AG08395 (cell line): ENCODE measurements at regions not wholly inside any gene's neighbourhood (a gene's known extent, or its start where the extent isn't known, plus 50 kb on each side); places are given as distances from the start of the nearest gene placed in this dataset.

ENCODE experiments used
- DNase-seq: peaks from one replicate; pipeline ENCODE4 v3.0.0; 2012; ENCODE audit warnings: mixed read lengths, low spot score

DNA sequence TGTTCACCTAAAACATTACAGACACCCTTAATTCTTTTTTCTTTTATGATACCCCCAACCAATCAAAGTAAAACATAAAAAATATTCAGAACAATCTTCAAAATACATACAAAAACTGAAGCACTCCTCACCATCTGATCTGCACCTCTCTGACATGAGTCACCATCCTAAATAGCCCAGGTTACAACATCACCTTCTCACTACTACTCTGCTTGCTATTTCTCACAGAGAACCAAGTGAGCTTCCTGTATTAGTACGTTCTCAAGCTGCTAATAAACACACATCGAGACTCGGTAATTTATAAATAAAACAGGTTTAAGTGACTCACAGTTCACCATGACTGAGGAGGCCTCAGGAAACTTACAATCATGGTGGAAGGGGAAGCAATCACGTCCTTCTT is 183.5 kb downstream of the CBLN2 start:
- DNase-seq = no peak

DNA sequence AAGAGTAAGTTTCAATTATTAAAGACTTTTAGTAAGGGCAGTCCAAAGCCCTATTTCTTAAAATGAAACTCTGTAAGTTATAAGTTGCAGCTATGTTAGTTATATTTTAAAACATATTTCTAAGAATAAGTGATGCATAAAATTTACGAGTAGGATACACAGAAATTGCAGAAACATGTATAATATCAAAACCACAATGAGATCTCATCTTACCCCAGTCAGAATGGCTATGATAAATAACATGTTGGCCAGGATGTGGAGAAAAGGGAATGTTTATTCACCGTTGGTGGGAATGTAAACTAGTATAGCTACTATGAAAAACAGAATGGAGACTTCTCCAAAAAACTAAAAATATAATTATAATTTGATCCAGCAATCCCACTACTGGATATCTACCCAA is 201.2 kb downstream of the CBLN2 start:
- DNase-seq = no peak

DNA sequence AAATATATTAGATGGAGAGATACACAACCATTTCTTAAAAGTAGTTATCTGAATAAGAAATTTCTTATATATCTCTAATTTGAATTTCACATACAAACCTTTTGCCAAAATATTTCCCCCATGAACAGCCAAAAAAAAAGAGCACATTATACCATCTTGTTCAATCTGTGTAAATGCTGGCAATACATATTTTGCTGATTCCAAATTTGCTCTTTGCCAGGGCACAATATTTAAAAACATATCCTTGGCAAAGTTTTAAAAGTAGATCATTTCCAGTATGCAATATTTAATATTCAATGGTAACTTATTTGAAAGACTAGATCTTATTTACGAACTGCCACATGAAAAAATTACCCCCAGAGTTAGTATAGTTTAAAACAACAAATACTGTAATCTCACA is 204.2 kb downstream of the CBLN2 start:
- DNase-seq = no peak

DNA sequence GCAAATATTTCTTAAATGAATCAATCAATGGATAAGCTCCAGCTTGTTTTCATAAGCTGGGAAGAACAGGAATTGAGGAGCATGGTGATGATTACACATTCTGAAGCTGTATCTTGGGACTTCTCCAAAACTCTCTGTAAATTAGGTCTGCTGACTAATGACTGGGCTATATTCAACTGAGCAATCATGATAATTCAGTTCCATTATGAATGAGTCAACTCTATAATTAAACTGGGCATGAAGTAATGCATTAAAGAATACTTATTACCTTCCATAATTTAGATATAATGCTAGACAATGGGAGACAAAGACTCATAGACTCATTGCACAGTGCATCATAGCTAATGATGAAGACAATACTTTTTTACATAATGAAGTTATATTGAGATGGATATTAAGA is 207.4 kb downstream of the CBLN2 start:
- no peak for DNase-seq

DNA sequence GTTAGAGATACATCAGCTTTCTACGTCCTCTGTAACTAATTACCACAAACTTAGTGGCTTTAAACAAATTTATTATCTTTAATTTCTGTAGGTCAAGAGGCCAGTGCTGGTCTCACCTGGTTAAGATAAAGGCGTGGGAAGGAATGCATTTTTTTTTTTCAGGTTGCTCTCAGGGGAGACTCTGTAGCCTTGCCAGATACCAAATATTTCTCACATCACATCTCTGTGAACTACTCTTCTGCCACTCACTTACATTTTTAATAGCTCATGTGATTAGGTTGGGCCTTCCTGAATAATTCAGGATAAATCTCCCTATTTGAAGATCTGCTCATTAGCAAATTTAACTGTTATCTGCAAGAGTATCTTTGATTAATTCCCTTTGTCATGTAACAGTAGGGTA is 214.6 kb downstream of the CBLN2 start:
- no peak for DNase-seq

DNA sequence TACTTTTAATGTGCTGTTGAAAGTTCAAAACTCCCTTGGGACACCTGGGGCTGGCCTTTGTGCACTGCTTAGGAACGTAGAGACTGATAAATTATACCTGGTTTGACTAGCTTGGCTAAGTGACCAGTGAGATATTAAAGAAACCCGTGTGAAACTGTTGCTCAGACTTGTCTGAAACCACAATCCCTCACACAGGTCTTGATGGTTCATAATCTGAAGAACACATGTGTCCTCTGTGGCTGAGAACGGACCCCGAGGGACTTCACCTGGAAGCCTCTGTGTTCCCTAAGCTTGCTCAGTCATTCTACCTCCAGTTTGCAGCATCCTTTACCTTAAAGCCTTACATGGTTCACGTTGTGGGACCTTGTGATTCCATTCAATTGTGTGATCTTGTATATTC is 218.8 kb downstream of the CBLN2 start:
- no peak for DNase-seq

DNA sequence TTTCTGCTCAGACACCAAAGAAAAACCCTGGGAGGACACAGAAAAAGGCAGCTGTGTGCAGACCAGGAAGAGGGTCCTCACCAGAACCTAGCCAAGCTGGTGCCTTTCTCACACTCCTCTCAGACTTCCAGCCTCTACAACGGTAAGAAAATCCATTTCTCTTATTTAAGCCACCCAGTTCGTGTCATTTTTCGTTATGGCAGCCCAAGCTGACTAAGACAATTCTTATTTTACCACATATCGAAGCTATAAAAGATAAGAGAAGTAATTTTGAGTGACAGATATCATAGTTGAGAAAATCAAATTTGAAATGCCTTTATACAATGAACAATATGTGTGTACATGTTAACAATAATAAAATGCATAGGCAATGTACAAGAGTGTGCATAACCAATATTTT is 219.5 kb downstream of the CBLN2 start:
- no peak for DNase-seq

DNA sequence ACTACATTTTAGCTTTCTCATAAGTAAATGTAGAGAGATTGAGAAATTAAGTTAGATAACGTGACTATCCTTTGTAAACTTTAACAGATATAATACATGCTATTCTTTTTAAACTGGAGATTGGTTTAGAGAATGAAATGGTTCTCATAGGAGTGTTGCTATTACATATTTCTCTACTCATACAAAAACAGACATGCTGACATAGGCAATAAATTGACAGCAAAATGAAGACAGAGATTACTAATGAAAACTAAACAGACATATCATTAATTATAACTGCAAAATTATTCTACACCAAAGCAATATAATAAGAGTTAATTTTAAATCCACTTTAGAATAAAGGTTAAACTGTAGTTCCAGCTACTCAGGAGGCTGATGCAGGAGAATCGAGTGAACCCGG is 227.6 kb downstream of the CBLN2 start:
- DNase-seq = no peak

DNA sequence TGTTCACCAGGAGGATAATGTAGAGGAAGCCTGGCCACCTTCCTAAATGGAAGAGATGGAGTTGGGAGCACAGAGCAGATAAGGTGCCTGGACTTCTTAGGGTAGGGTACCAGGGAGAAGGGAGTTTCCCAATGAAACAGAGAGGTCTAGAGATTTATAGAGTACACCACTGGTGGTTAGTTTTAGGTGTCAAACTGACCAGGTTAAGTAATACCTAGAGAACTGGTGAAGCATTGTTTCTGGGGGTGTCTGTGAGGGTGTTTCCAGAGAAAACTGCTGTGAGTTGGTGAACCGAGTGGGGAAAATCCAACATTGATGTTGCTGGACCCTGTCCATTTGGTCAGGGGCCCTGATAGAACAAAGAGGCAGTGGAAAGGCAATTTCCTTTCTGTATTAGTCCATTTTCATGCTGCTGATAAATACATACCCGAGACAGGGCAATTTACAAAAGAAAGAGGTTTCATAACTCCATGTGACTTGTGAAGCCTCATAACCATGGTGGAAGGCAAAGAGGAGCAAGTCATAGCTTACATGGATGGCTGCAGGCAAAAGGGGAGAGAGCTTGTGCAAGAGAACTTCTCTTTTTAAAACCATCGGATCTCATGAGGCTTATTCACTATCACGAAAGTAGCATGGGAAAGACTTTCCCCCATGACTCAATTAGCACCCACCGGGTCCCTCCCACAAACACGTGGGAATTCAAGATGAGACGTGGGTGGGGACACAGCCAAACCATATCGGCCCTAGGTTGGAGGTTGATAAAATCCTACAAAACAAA is 260.8 kb downstream of the CBLN2 start:
- DNase-seq = no peak

DNA sequence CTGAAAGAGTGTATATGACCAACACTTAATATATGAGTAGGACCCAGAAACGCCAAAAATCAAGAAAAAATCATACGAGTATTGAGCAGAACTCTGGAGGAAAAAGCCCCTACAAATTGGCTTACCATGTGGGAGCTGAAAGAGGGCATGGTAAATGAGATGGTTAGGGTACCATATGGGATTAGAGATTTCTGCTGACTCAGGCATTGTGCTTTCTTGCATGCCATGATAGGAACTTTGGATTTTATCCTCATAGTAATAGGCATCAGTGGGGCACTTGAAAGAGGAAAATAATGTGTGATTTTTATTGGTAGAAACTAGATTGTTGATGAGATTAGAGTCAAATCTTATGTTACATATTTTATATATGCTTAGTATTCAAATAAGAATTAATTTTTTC is 271.1 kb downstream of the CBLN2 start:
- DNase-seq = no peak

DNA sequence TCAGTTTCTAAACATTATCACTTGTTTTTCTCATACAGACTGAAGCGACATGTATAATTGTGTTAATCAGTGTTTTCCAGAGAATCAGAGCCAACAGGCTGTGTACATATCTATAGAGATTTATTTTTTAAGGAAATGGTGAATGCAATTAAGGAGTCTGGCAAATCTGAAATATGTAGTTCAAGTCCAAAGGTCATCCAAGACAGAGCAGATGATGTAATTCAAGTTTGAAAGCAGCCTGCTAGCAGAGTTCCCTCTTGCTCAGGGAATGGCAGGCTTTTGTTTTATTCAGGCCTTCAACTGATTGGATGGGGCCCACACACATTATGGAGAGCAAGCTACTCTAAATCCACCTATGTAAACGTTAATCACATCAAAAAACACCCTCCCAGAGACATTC is 282.6 kb downstream of the CBLN2 start:
- no peak for DNase-seq

DNA sequence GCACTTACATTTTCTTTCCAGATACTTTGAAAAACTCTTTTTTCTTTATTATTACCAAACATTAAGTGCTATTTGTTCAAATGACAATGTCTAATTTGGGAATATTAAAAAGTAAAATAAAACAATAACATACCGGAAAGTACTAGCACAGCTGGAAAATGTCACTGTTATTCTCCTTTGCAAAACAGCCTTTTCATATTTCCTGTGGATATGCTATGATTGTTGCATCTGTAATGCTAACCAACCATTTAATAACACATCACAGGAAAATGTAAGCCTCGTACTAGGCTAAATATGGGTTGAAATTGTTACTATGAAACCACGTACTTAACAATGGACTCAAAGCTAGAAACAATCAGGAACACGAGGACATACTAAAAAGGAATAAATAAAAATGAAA is 298.1 kb downstream of the CBLN2 start:
- DNase-seq = no peak

DNA sequence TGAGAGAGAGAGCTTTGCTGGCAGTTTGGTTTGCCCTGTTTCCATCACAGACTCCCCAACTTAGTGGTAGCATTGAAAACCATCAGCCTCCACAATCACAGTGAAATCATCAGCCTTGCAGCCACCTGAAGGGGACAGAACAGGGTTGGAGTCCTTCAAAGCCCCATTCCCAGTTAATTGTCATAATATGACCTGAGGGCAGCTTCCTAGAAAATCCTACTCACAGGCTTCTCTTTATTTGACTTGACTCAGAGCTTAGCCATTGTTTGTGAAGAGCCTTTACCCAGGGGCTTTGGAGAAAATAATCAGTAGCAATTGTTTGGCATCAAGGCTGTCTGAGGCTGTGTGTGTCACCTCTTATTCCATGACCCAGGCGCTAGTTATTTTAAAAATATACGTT is 308.7 kb downstream of the CBLN2 start:
- DNase-seq = no peak

DNA sequence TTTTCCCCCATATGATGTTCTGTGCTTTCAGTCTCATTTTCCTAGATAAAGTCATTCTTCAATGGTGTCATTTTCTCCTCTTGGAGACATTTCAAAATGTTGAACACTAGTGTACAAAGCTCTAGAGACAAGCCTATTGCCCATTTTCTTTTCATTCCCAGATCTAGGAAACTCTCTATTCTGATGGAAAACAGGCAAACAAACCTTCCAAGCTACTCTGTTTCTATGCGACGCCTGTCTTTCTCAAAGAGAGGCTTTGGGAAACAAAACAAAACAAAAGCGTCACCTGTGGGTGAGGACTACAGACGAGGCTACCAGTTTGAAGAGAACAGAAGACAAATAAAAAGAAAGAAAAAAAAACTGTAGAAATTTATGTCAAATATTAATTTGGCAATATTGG is 311.0 kb downstream of the CBLN2 start:
- DNase-seq = no peak

DNA sequence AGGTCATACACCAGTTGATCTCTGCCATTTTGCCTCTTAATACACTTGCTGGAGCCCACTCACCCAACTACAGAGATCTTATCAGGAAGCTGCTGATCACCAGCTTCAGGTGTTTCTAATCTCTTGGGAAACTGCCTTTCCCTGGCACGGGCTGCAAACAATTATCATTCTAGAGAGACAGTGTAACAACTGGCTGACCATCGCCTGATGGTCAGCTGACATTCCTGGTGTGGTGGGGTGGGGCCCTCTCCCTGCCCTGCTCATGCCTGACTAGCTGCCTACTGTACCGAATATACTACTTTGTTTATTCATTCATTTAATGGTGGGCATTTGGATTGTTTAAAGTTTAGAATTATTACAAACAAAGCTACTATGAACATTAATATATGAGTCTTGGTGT is 311.5 kb downstream of the CBLN2 start:
- no peak for DNase-seq

DNA sequence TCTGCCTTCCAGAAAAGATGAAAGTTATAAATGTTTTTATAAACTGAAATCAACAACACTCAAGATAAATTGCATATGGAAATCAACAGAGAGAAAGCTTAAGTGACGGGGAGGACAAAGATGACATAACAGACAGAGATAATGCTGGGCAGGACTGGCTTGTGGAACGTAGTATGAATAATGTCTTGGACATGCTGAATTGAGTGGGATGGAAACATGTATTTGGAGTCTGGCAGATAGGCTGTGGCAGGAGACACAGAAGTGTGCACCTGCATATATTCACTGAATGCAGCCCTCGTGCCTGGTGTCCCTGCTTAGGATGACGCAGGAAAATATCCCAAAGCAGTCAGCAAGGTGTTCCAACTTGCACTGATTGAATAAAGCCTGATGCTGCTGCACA is 318.2 kb downstream of the CBLN2 start:
- DNase-seq = no peak

DNA sequence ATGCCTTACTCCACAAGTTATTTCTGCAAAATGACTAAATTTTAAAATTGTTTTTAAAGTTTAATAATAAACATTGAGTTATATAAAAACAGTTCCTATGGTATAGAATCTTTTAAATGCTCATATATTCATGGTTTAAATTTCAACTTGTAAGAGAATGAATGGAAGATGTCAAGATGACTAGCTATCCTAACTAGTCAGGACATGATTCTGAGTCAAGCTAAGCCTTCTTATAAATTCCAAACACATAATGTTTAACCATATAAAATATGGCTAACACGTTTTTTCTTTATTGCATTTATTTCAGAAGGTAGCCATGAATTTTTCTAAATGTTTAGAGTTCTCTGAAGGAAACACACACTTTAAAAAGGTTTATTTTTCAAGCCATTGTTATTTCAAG is 320.4 kb downstream of the CBLN2 start:
- no peak for DNase-seq

DNA sequence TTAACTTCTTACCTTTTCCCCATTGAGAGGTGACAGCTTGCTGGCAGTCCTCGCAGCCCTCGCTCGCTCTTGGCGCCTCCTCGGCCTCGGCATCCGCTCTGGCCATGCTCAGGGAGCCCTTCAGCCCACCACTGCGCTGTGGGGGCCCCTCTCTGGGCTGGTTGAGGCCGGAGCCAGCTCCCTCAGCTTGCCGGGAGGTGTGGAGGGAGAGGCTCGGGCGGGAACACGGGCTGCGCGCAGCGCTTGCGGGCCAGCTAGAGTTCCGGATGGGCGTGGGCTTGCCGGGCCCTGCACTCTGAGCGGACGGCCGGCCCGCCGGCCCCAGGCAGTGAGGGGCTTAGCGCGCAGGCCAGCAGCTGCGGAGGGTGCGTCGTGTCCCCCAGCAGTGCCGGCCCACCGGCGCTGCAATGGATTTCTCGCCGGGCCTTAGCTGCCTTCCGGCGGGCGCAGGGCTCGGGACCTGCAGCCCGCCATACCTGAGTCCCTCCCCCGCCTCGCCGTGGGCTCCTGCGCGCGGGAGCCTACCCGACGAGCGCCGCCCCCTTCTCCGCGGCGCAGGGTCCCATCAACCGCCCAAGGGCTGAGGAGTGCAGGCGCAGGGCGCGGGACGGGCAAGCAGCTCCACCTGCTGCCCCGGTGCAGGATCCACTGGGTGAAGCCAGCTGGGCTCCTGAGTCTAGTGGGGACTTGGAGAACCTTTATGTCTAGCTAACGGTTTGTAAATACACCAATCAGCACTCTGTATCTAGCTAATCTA is 335.0 kb downstream of the CBLN2 start:
- DNase-seq = no peak

DNA sequence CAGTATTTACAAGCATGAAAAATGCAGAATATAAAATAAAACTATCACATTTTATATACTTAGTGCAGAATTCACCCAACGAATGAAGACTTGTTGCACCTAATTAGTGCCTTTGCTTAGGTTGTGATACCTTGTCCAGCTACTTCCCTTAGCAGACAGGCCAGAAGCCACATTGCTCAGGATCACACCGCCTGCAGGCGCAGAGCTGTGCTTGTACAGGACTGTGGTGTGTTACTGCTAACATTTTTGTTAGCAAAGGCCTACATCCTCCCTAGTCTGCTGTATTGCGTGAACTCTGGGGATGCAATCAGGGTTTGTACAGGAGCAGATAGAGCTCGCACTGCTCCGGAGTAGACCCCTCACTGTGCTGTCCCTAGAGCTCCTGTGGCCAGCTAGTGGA is 336.9 kb downstream of the CBLN2 start:
- DNase-seq = no peak

DNA sequence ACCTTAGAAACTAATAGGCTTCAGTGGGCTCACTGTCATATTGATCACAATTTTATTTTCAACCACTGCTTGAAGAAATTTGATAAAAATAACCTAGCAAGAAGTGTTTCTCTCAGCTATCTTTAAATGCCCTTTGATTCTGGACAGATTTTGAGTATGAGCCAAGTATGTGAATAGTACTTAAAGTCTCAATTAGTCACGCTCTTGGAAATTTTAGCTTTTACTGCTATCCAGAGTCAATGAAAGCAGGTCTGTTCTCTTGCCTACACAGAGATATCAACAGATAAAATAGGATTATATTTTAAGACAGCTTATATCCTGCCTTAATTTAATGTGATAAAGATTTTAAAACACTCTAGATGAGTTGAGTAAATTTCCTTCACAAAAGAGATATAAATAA is 337.3 kb downstream of the CBLN2 start:
- DNase-seq = no peak

DNA sequence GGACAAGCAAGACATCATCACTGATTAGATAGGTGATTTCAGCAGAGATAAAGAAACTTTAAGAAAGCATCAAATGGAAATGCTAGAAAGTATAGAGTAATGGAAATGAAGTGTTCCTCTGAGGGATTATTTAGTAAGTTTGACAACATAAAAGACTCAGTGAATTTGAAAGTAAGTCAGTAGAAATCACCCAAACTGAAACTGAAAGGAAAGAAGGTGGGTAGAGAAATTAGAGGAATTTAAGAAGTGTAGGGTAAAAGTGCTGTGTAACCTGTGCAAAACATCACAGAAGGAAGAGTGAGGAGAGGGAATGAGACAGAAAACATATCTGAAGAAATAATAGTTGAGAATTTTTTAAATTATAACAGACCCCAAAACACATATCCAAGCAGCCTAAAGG is 343.1 kb downstream of the CBLN2 start:
- no peak for DNase-seq

DNA sequence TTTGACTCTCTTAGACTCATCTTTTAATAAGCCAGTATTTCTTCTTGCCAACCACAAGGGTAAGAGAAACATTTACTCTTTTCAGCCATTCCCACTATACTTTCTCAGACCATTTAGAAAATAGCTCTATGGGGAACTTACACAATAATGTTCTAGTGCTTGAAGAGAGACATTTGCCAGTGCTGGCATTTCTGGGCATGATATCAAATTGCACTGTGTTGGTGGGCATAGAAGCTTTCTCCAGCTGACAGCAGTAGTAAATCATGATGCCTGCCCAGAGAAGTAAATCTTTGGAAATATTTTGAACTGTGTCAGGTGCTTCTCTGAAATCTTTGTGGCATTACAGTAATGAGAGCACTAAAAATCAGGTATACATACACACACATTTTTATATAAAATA is 346.6 kb downstream of the CBLN2 start:
- no peak for DNase-seq

DNA sequence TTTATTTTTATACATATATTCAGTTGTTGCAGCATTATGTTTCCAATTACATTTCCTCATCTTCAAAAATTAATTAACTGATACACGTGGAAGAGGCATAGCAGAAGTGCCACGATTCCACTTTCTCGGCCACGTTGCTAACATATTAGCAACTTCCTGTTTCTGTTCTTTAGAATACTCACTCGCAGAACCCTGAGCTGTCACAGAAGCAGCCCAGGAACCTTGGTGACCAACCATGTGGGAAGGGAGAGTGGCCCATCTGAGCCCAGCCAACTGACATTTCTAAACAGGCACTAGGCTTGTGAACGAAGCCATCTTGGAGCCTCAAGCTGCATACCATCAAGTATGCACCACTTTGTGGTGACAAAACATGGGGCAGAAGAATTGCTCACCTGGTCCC is 350.1 kb downstream of the CBLN2 start:
- DNase-seq = no peak

DNA sequence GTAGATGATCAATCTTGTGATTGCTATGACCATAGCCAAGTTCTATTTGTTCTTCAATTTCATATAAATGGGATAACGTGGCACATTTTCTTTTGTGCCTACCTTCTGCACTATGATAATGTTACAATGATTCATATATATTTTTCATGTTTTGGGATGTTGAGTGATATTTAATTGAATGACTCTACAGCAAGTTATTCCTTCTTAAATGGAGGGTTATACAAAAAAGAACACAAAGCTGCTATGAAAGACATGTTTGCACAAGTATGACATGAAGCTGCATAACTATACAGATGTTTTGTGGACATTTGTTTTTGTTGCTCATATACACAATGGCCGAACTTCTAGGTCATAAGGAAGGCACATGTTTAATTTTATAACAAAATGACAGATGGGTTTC is 356.2 kb downstream of the CBLN2 start:
- no peak for DNase-seq
